SK-N-SH (cell line): ENCODE measurements at regions not wholly inside any gene's neighbourhood (a gene's known extent, or its start where the extent isn't known, plus 50 kb on each side); places are given as distances from the start of the nearest gene placed in this dataset.

Experiments used
- CTCF ChIA-PET: fragments of 300-600, 350-600 bp; formaldehyde crosslinking; extraction: SDS; loops from one replicate; lab custom pipeline; 2021; lab: Yijun Ruan, JAX
- POLR2A ChIA-PET: fragments of 350-600 bp; sonication (Branson Sonifier 250); formaldehyde crosslinking; extraction: SDS; loops from one replicate; lab custom pipeline; 2020; ENCODE audit warnings: antibody characterized with exemption, inconsistent platforms; lab: Yijun Ruan, JAX
- DNase-seq: peaks from one replicate; pipeline ENCODE4 v3.0.0; 2012
- H2AFZ ChIP-seq: fragments of 200-600 bp; sonication (generic); 2 replicates; pipeline ENCODE4 v1.8.1; 2016; ENCODE audit warnings: antibody characterized with exemption, mild to moderate bottlenecking, low read depth
- H3F3A ChIP-seq: fragments of 200-600 bp; sonication (generic); replicated peaks from 2 replicates; pipeline ENCODE3; 2016; ENCODE audit warnings: antibody characterized with exemption, mild to moderate bottlenecking; ENCODE audit not compliant: insufficient read depth
- H3K27ac ChIP-seq, 2 experiments: fragments of 200-500 bp in 1 of 2; fragments of 200-600 bp in 1 of 2; sonication (Bioruptor generic) in 1 of 2; sonication (generic), shearing (Covaris generic) in 1 of 2; 2 replicates each; pipeline versions ENCODE4 v1.5.1 to v1.6.1; 2014 to 2016; ENCODE audit warnings: low read depth in 2 of 2, inconsistent platforms in 1 of 2, low read length in 1 of 2, mild to moderate bottlenecking in 1 of 2, mixed read lengths in 1 of 2
- H3K27me3 ChIP-seq: fragments of 200-600 bp; sonication (generic), shearing (Covaris generic); 2 replicates; pipeline ENCODE4 v1.6.1; 2016; ENCODE audit warnings: mixed run types; ENCODE audit not compliant: insufficient read depth
- H3K36me3 ChIP-seq, 2 experiments: fragments of 200-500 bp in 1 of 2; fragments of 200-600 bp in 1 of 2; sonication (Bioruptor generic) in 1 of 2; sonication (generic) in 1 of 2; replicated peaks in 1 of 2; 2 replicates each; pipeline versions ENCODE3 to v1.5.1; 2014 to 2016; ENCODE audit warnings: low read length in 1 of 2, mild to moderate bottlenecking in 1 of 2; ENCODE audit not compliant: insufficient read depth in 2 of 2, control insufficient read depth in 1 of 2
- H3K4me1 ChIP-seq, 2 experiments: fragments of 200-500 bp in 1 of 2; fragments of 200-600 bp in 1 of 2; sonication (Bioruptor generic) in 1 of 2; sonication (generic), shearing (Covaris generic) in 1 of 2; 2 replicates each; pipeline versions ENCODE4 v1.5.1 to v1.6.1; 2014 to 2016; ENCODE audit warnings: low read depth in 1 of 2, low read length in 1 of 2, mixed run types in 1 of 2; ENCODE audit not compliant: insufficient read depth in 2 of 2, control insufficient read depth in 1 of 2
- H3K4me2 ChIP-seq: fragments of 200-600 bp; sonication (generic), shearing (Covaris generic); 2 replicates; pipeline ENCODE4 v1.6.1; 2017; ENCODE audit warnings: mixed run types
- H3K4me3 ChIP-seq, 2 experiments: fragments of 200-500 bp in 1 of 2; fragments of 200-600 bp in 1 of 2; sonication (Bioruptor generic) in 1 of 2; sonication (generic), shearing (Covaris generic) in 1 of 2; 2 replicates each; pipeline versions ENCODE4 v1.5.1 to v1.8.1; 2014 to 2016; ENCODE audit warnings: low read depth in 2 of 2, inconsistent platforms in 1 of 2, low read length in 1 of 2, mild to moderate bottlenecking in 1 of 2, mixed read lengths in 1 of 2, moderate library complexity in 1 of 2
- H3K79me2 ChIP-seq: fragments of 200-600 bp; sonication (generic); 2 replicates; pipeline ENCODE4 v1.8.1; 2017; ENCODE audit warnings: mild to moderate bottlenecking; ENCODE audit not compliant: insufficient read depth
- H3K9ac ChIP-seq: fragments of 200-600 bp; sonication (generic); 2 replicates; pipeline ENCODE4 v1.6.1; 2017; ENCODE audit warnings: mixed run types
- H3K9me2 ChIP-seq: fragments of 200-600 bp; sonication (generic); 2 replicates; pipeline ENCODE4 v1.6.1; 2017; ENCODE audit warnings: mixed run types
- H3K9me3 ChIP-seq: fragments of 200-600 bp; sonication (generic); 2 replicates; pipeline ENCODE4 v1.6.1; 2017; ENCODE audit warnings: mixed run types, mild to moderate bottlenecking, moderate library complexity
- H4K20me1 ChIP-seq: fragments of 200-600 bp; sonication (generic); 2 replicates; pipeline ENCODE4 v1.6.1; 2017; ENCODE audit warnings: mild to moderate bottlenecking, mixed run types; ENCODE audit not compliant: insufficient read depth
- ELF1 ChIP-seq: IDR thresholded peaks from 2 replicates; pipeline ENCODE4 v1.4.0; 2012
- EP300 ChIP-seq, 2 experiments: IDR thresholded peaks; 2 replicates each; pipeline versions ENCODE4 v1.4.0 to v1.6.1; 2012; ENCODE audit warnings: borderline replicate concordance in 1 of 2, low read depth in 1 of 2, low read length in 1 of 2
- EZH2phosphoT487 ChIP-seq: fragments of 200-600 bp; sonication (generic); IDR thresholded peaks from 2 replicates; pipeline ENCODE4 v1.6.1; 2017; ENCODE audit warnings: low read depth, mixed run types, mild to moderate bottlenecking, antibody characterized with exemption, moderate library complexity, borderline replicate concordance
- FOSL2 ChIP-seq: IDR thresholded peaks from 2 replicates; pipeline ENCODE4 v1.4.0; 2012; ENCODE audit warnings: low read depth, mild to moderate bottlenecking, moderate library complexity, borderline replicate concordance
- FOXJ3 ChIP-seq: sonication (generic); formaldehyde crosslinking; IDR thresholded peaks from 2 replicates; pipeline ENCODE4 v1.5.1; 2020; ENCODE audit warnings: mild to moderate bottlenecking, missing genetic modification reagents
- FOXM1 ChIP-seq: IDR thresholded peaks from 2 replicates; pipeline ENCODE4 v1.4.0; 2012; ENCODE audit warnings: low read depth, mild to moderate bottlenecking
- GABPA ChIP-seq: IDR thresholded peaks from 2 replicates; pipeline ENCODE4 v1.4.0; 2012; ENCODE audit warnings: low read depth, mild to moderate bottlenecking
- JUND ChIP-seq: IDR thresholded peaks from 2 replicates; pipeline ENCODE4 v1.4.0; 2012
- MAX ChIP-seq: IDR thresholded peaks from 2 replicates; pipeline ENCODE4 v1.4.0; 2012; ENCODE audit warnings: low read depth
- NRF1 ChIP-seq: IDR thresholded peaks from 2 replicates; pipeline ENCODE4 v1.6.1; 2012; ENCODE audit warnings: low read depth, mild to moderate bottlenecking, low read length
- PBX3 ChIP-seq: IDR thresholded peaks from 2 replicates; pipeline ENCODE4; 2012
- POLR2AphosphoS5 ChIP-seq: IDR thresholded peaks from 2 replicates; pipeline ENCODE4 v1.6.1; 2012; ENCODE audit warnings: low read depth, low read length
- RAD21 ChIP-seq: IDR thresholded peaks from 2 replicates; pipeline ENCODE4 v1.6.1; 2012; ENCODE audit warnings: mild to moderate bottlenecking, low read length
- SIN3A ChIP-seq: IDR thresholded peaks from 2 replicates; pipeline ENCODE4 v1.6.1; 2012; ENCODE audit warnings: low read depth, mild to moderate bottlenecking, low read length, moderate library complexity, borderline replicate concordance
- SMC3 ChIP-seq: IDR thresholded peaks from 2 replicates; pipeline ENCODE4 v1.6.1; 2012; ENCODE audit warnings: low read depth, low read length, improper control_type of control experiment
- TEAD4 ChIP-seq: IDR thresholded peaks from 2 replicates; pipeline ENCODE4 v1.4.0; 2012; ENCODE audit warnings: mild to moderate bottlenecking, borderline replicate concordance; ENCODE audit not compliant: insufficient read depth
- USF1 ChIP-seq: IDR thresholded peaks from 2 replicates; pipeline ENCODE4 v1.4.0; 2012; ENCODE audit warnings: low read depth, borderline replicate concordance
- USF2 ChIP-seq: fragments of 150-350 bp; IDR thresholded peaks from 2 replicates; pipeline ENCODE4 v1.6.1; 2017; ENCODE audit warnings: antibody characterized with exemption, low read length, low read depth, borderline replicate concordance
- WGBS: methylation state at CpG from one replicate; pipeline ENCODE4 v1.1.6; 2017; ENCODE audit warnings: low lambda C conversion rate; 5-methylcytosine and 5-hydroxymethylcytosine counted together

GRCh38 chr7:10192074-10192473, 781.6 kb upstream of the PHF14 start:
- Histone ChIP-seq H3K9me2 (no peaks in the 10 kb centered on the region), H4K20me1 (no peaks in the 10 kb centered on the region), H3K36me3 (no peaks in the 10 kb centered on the region), H3K27me3 (no peaks in the 10 kb centered on the region), H3K9me3 (peaks cover 11% of the 10 kb centered on the region; the same call in 1 of the 2 replicates), H3K27ac (no peak overlapping the region), H3K9ac (no peak overlapping the region), H2AFZ (no peak overlapping the region), H3F3A (no peaks in the 10 kb centered on the region), H3K4me2 (no peak overlapping the region), H3K4me3 (no peak overlapping the region), H3K4me1 (no peaks in the 10 kb centered on the region; a peak in 1 of 4 replicates), H3K79me2 (no peaks in the 10 kb centered on the region)
- no peak for TF ChIP-seq FOXM1
- TF ChIP-seq RAD21 = no peak
- TF ChIP-seq FOSL2 = no peak
- TF ChIP-seq ELF1 = no peak
- TF ChIP-seq USF2 = no peak
- no peak for TF ChIP-seq MAX
- no peak for TF ChIP-seq POLR2AphosphoS5
- DNase-seq = no peak
- ChIA-PET CTCF (no interaction called here), POLR2A (no interaction called here)
- 67% methylated on average over 3 of the region's 3 CpGs for WGBS

GRCh38 chr7:10205696-10206095, 768.0 kb upstream of the PHF14 start:
- CTCF ChIA-PET = interaction anchor here (0.8 to 2.1 kb wide), 5 partner anchors 9 to 1139 kb away, joined by 3 to 9 read pairs (median 3); no protein-coding TSS in a partner anchor

GRCh38 chr7:10210000-10210399, 763.7 kb upstream of the PHF14 start:
- H4K20me1 ChIP-seq = no peaks in the 10 kb centered on the region
- no peaks in the 10 kb centered on the region for H3K79me2 ChIP-seq
- POLR2A ChIA-PET = no interaction called here
- H3K9me2 ChIP-seq = no peaks in the 10 kb centered on the region
- no peak overlapping the region for H3K4me3 ChIP-seq
- no peak for DNase-seq
- no peaks in the 10 kb centered on the region for H3F3A ChIP-seq
- CTCF ChIA-PET = interaction anchor here (1.0 to 2.3 kb wide), 4 partner anchors 9 to 20 kb away, joined by 3 to 5 read pairs (median 4); no protein-coding TSS in a partner anchor
- H3K27ac ChIP-seq = no peak overlapping the region
- peaks cover 9% of the 10 kb centered on the region; the same call in 1 of the 2 replicates for H3K9me3 ChIP-seq
- no peaks in the 10 kb centered on the region for H3K27me3 ChIP-seq
- WGBS = 39% methylated on average over 4 of the region's 4 CpGs
- H3K4me1 ChIP-seq = no peaks in the 10 kb centered on the region
- no peaks in the 10 kb centered on the region for H3K36me3 ChIP-seq
- TF ChIP-seq PBX3 (no peak), NRF1 (no peak), TEAD4 (no peak), JUND (no peak), FOXJ3 (CRISPR knock-in tag) (no peak), USF2 (no peak), GABPA (no peak), EP300 (IDR thresholded peaks at IDR 0.05; ENCODE audit: borderline replicate concordance in 1 of 2, low read depth in 1 of 2, low read length in 1 of 2) (no peak), SIN3A (no peak), POLR2AphosphoS5 (no peak), USF1 (no peak)
- TF ChIP-seq, all 33 proteins: peak for 0
- Histone ChIP-seq H3K9ac (no peak overlapping the region), H3K4me2 (no peak overlapping the region), H2AFZ (no peak overlapping the region)

More at GRCh38 chr7:10205696-10206095, 768.0 kb upstream of the PHF14 start:
- no peaks in the 10 kb centered on the region for H3K36me3 ChIP-seq
- POLR2A ChIA-PET = no interaction called here
- H3K4me2 ChIP-seq = no peak overlapping the region
- H3K27ac ChIP-seq = no peak overlapping the region
- TF ChIP-seq EZH2phosphoT487 (no peak), SMC3 (no peak)
- no peak overlapping the region for H3K4me3 ChIP-seq
- no peaks in the 10 kb centered on the region for H3K79me2 ChIP-seq
- H4K20me1 ChIP-seq = no peaks in the 10 kb centered on the region
- DNase-seq = no peak
- H3F3A ChIP-seq = no peaks in the 10 kb centered on the region
- H2AFZ ChIP-seq = no peak overlapping the region
- WGBS = 30% methylated on average over 1 of the region's 1 CpG
- no peak overlapping the region for H3K9ac ChIP-seq
- H3K9me3 ChIP-seq = peaks cover 13% of the 10 kb centered on the region
- no peaks in the 10 kb centered on the region for H3K27me3 ChIP-seq
- H3K9me2 ChIP-seq = no peaks in the 10 kb centered on the region
- H3K4me1 ChIP-seq = no peaks in the 10 kb centered on the region
